ENCODE measurements at regions not wholly inside any gene's neighbourhood (a gene's known extent, or its start where the extent isn't known, plus 50 kb on each side); places are given as distances from the start of the nearest gene placed in this dataset.

GRCh38 chr1:201652181-201652580 is 113.3 kb downstream of the NAV1 start:
- Mint-ChIP-seq H3K36me3 (ENCODE audit: insufficient read depth, unreplicated experiment) (peaks cover 12% of the 10 kb centered on the region), H3K4me1 (ENCODE audit: low read depth, unreplicated experiment) (no peaks in the 10 kb centered on the region), H3K4me3 (ENCODE audit: low read depth, unreplicated experiment) (no peak overlapping the region), H3K27me3 (ENCODE audit: unreplicated experiment) (peaks cover 52% of the 10 kb centered on the region), H3K9me3 (ENCODE audit: low read depth, unreplicated experiment) (no peaks in the 10 kb centered on the region), H3K27ac (ENCODE audit: unreplicated experiment) (no peak overlapping the region)
- intact Hi-C loops (cut with micrococcal nuclease; ENCODE audit: unreplicated experiment): no loop called here
- DNase-seq: no peak
- TF ChIP-seq CTCF (IDR thresholded peaks at IDR 0.05; ENCODE audit: unreplicated experiment): no peak
- BruUV-seq (replicated peaks): no TSS peak
- CTCF ChIA-PET: interaction anchor here (0.6 kb wide), 1 partner anchor 213 kb away, joined by 3 read pairs; no protein-coding TSS in a partner anchor

GRCh38 chr1:201653233-201653632 is 114.3 kb downstream of the NAV1 start:
- no TSS peak for BruUV-seq (replicated peaks)
- no peak for DNase-seq
- no peak overlapping the region for H3K4me3 Mint-ChIP-seq (ENCODE audit: low read depth, unreplicated experiment)
- TF ChIP-seq CTCF (IDR thresholded peaks at IDR 0.05; ENCODE audit: unreplicated experiment): no peak
- H3K36me3 Mint-ChIP-seq (ENCODE audit: insufficient read depth, unreplicated experiment): peaks cover 12% of the 10 kb centered on the region
- H3K9me3 Mint-ChIP-seq (ENCODE audit: low read depth, unreplicated experiment): no peaks in the 10 kb centered on the region
- peaks cover 47% of the 10 kb centered on the region for H3K27me3 Mint-ChIP-seq (ENCODE audit: unreplicated experiment)
- intact Hi-C loops (cut with micrococcal nuclease; ENCODE audit: unreplicated experiment): no loop called here
- CTCF ChIA-PET: interaction anchor here (0.6 kb wide), 2 partner anchors 56 to 57 kb away, joined by 3 to 7 read pairs; no protein-coding TSS in a partner anchor
- H3K4me1 Mint-ChIP-seq (ENCODE audit: low read depth, unreplicated experiment): no peaks in the 10 kb centered on the region
- H3K27ac Mint-ChIP-seq (ENCODE audit: unreplicated experiment): no peak overlapping the region

- H3K9me3 Mint-ChIP-seq (ENCODE audit: low read depth, unreplicated experiment): no peaks in the 10 kb centered on the region
- no peak for DNase-seq
- no peak overlapping the region for H3K4me3 Mint-ChIP-seq (ENCODE audit: low read depth, unreplicated experiment)
- no peak for TF ChIP-seq CTCF (IDR thresholded peaks at IDR 0.05; ENCODE audit: unreplicated experiment)
- CTCF ChIA-PET: interaction anchor here (0.5 to 0.6 kb wide), 3 partner anchors 8 to 56 kb away, joined by 3 to 6 read pairs (median 6); no protein-coding TSS in a partner anchor
- H3K36me3 Mint-ChIP-seq (ENCODE audit: insufficient read depth, unreplicated experiment): peaks cover 12% of the 10 kb centered on the region
- H3K27ac Mint-ChIP-seq (ENCODE audit: unreplicated experiment): no peak overlapping the region
- no peaks in the 10 kb centered on the region for H3K4me1 Mint-ChIP-seq (ENCODE audit: low read depth, unreplicated experiment)
- no TSS peak for BruUV-seq (replicated peaks)
- H3K27me3 Mint-ChIP-seq (ENCODE audit: unreplicated experiment): peaks cover 47% of the 10 kb centered on the region
- intact Hi-C loops (cut with micrococcal nuclease; ENCODE audit: unreplicated experiment): no loop called here
Observed at GRCh38 chr1:201653883-201654282, 115.0 kb downstream of the NAV1 start.

GRCh38 chr1:201655243-201655642 is 116.3 kb downstream of the NAV1 start:
- no peaks in the 10 kb centered on the region for H3K9me3 Mint-ChIP-seq (ENCODE audit: low read depth, unreplicated experiment)
- no peaks in the 10 kb centered on the region for H3K4me1 Mint-ChIP-seq (ENCODE audit: low read depth, unreplicated experiment)
- no peak for DNase-seq
- peaks cover 41% of the 10 kb centered on the region for H3K27me3 Mint-ChIP-seq (ENCODE audit: unreplicated experiment)
- no peak overlapping the region for H3K4me3 Mint-ChIP-seq (ENCODE audit: low read depth, unreplicated experiment)
- intact Hi-C loops (cut with micrococcal nuclease; ENCODE audit: unreplicated experiment): no loop called here
- no peak for TF ChIP-seq CTCF (IDR thresholded peaks at IDR 0.05; ENCODE audit: unreplicated experiment)
- BruUV-seq (replicated peaks): no TSS peak
- peaks cover 6% of the 10 kb centered on the region for H3K36me3 Mint-ChIP-seq (ENCODE audit: insufficient read depth, unreplicated experiment)
- CTCF ChIA-PET: no interaction called here
- H3K27ac Mint-ChIP-seq (ENCODE audit: unreplicated experiment): no peak overlapping the region
